IMR-90 (cell line): ENCODE measurements at regions not wholly inside any gene's neighbourhood (a gene's known extent, or its start where the extent isn't known, plus 50 kb on each side); places are given as distances from the start of the nearest gene placed in this dataset.

Experiments used
- ATAC-seq: fragments of 200-7000 bp; cut with Tn5 transposase; 2 replicates; pipeline ENCODE4 v1.9.1; 2020; ENCODE audit warnings: low read depth, mild to moderate bottlenecking, moderate library complexity
- BruUV-seq: library from RNA; stranded (reverse); fragments of 400-500 nt; replicated peaks from 2 replicates; lab custom pipeline; 2021; lab: Mats Ljungman, UMichigan
- CTCF ChIA-PET: fragments of 300-600 bp; formaldehyde crosslinking; extraction: SDS; loops from one replicate; lab custom pipeline; 2021; ENCODE audit warnings: antibody characterized with exemption; lab: Yijun Ruan, JAX
- POLR2A ChIA-PET: fragments of 300-600 bp; sonication (Branson Sonifier 250); formaldehyde crosslinking; loops from one replicate; lab custom pipeline; 2022; ENCODE audit warnings: antibody characterized with exemption; ENCODE audit not compliant: unreplicated experiment; lab: Charles Lee
- DNase-seq: peaks from one replicate; pipeline ENCODE4 v3.0.0; 2013
- H2AFZ ChIP-seq: replicated peaks from 2 replicates; pipeline ENCODE3; 2013; ENCODE audit warnings: low read length, mild to moderate bottlenecking; ENCODE audit not compliant: poor library complexity
- H2AK5ac ChIP-seq: 2 replicates; pipeline ENCODE4 v1.6.1; 2013; ENCODE audit warnings: low read depth, low read length, inconsistent platforms
- H2AK9ac ChIP-seq: replicated peaks from 2 replicates; pipeline ENCODE3; 2013; ENCODE audit warnings: mild to moderate bottlenecking, low read depth, low read length, moderate library complexity; ENCODE audit not compliant: poor library complexity
- H2BK120ac ChIP-seq: 2 replicates; pipeline ENCODE4 v1.6.1; 2013; ENCODE audit warnings: low read depth, low read length, inconsistent platforms
- H2BK15ac ChIP-seq: 3 replicates; pipeline ENCODE4 v1.6.1; 2013; ENCODE audit warnings: low read depth, low read length, inconsistent platforms
- H2BK20ac ChIP-seq: 2 replicates; pipeline ENCODE4 v1.6.1; 2013; ENCODE audit warnings: low read depth, mild to moderate bottlenecking, inconsistent platforms, low read length, moderate library complexity
- H2BK5ac ChIP-seq: 2 replicates; pipeline ENCODE4 v1.6.1; 2013; ENCODE audit warnings: mild to moderate bottlenecking, low read depth, low read length, inconsistent platforms; ENCODE audit not compliant: poor library complexity, severe bottlenecking
- H3K14ac ChIP-seq: replicated peaks from 2 replicates; pipeline ENCODE4 v1.6.1; 2013; ENCODE audit warnings: low read depth, low read length, inconsistent platforms
- H3K18ac ChIP-seq: 2 replicates; pipeline ENCODE4 v1.6.1; 2013; ENCODE audit warnings: low read depth, low read length, control low read depth
- H3K23ac ChIP-seq: 2 replicates; pipeline ENCODE4 v1.6.1; 2013; ENCODE audit warnings: low read depth, low read length, inconsistent platforms
- H3K27ac ChIP-seq: 2 replicates; pipeline ENCODE4 v1.5.1; 2013; ENCODE audit warnings: mild to moderate bottlenecking, control low read depth, low read length; ENCODE audit not compliant: insufficient read depth
- H3K27me3 ChIP-seq: 2 replicates; pipeline ENCODE4 v1.6.1; 2013; ENCODE audit warnings: low read length; ENCODE audit not compliant: control insufficient read depth, insufficient read depth
- H3K36me3 ChIP-seq: 2 replicates; pipeline ENCODE4 v1.6.1; 2013; ENCODE audit warnings: low read length, mixed read lengths; ENCODE audit not compliant: control insufficient read depth, insufficient read depth
- H3K4ac ChIP-seq: 2 replicates; pipeline ENCODE4 v1.6.1; 2013; ENCODE audit warnings: low read depth, low read length, inconsistent platforms
- H3K4me1 ChIP-seq: 2 replicates; pipeline ENCODE4 v1.6.1; 2013; ENCODE audit warnings: low read length, mixed read lengths; ENCODE audit not compliant: control insufficient read depth, insufficient read depth
- H3K4me2 ChIP-seq: 2 replicates; pipeline ENCODE4 v1.6.1; 2013; ENCODE audit warnings: low read depth, mild to moderate bottlenecking, control low read depth, low read length, moderate library complexity
- H3K4me3 ChIP-seq: 2 replicates; pipeline ENCODE4 v1.5.1; 2013; ENCODE audit warnings: low read depth, mild to moderate bottlenecking, control low read depth, low read length, moderate library complexity; ENCODE audit not compliant: insufficient read depth
- H3K56ac ChIP-seq: 2 replicates; pipeline ENCODE4 v1.6.1; 2013; ENCODE audit warnings: low read length, inconsistent platforms; ENCODE audit not compliant: insufficient read depth; ENCODE audit errors: extremely low read depth
- H3K79me1 ChIP-seq, 2 experiments: 2 replicates each; pipeline ENCODE4 v1.6.1; 2013; ENCODE audit warnings: low read length in 2 of 2, inconsistent platforms in 1 of 2, low read depth in 1 of 2
- H3K9ac ChIP-seq: 2 replicates; pipeline ENCODE4 v1.6.1; 2013; ENCODE audit warnings: low read depth, low read length, control low read depth
- H3K9me1 ChIP-seq: 2 replicates; pipeline ENCODE4 v1.6.1; 2013; ENCODE audit warnings: low read length, inconsistent platforms; ENCODE audit not compliant: insufficient read depth
- H3K9me3 ChIP-seq: 2 replicates; pipeline ENCODE4 v1.6.1; 2013; ENCODE audit warnings: low read length; ENCODE audit not compliant: control insufficient read depth, insufficient read depth
- H4K20me1 ChIP-seq: 2 replicates; pipeline ENCODE4 v1.6.1; 2013; ENCODE audit warnings: low read length, inconsistent platforms; ENCODE audit not compliant: insufficient read depth
- H4K5ac ChIP-seq: 2 replicates; pipeline ENCODE4 v1.6.1; 2013; ENCODE audit warnings: mild to moderate bottlenecking, low read depth, low read length, control low read depth
- H4K8ac ChIP-seq, 2 experiments: 2 replicates each; pipeline ENCODE4 v1.6.1; 2013; ENCODE audit warnings: low read depth in 2 of 2, low read length in 2 of 2, control low read depth in 1 of 2, inconsistent platforms in 1 of 2
- H4K91ac ChIP-seq: 2 replicates; pipeline ENCODE4 v1.6.1; 2013; ENCODE audit warnings: low read depth, low read length, inconsistent platforms; ENCODE audit not compliant: insufficient read depth
- BHLHE40 ChIP-seq: fragments of 150-350 bp; IDR thresholded peaks from 2 replicates; pipeline ENCODE4 v1.6.1; 2016; ENCODE audit warnings: mild to moderate bottlenecking, low read depth, low read length
- CEBPB ChIP-seq: IDR thresholded peaks from 2 replicates; pipeline ENCODE4 v1.6.1; 2012; ENCODE audit warnings: low read depth, low read length, improper control_type of control experiment
- CHD1 ChIP-seq: IDR thresholded peaks from 2 replicates; pipeline ENCODE4 v1.6.1; 2012; ENCODE audit warnings: low read depth, low read length, improper control_type of control experiment
- MAFK ChIP-seq: IDR thresholded peaks from 2 replicates; pipeline ENCODE4 v1.6.1; 2012; ENCODE audit warnings: low read depth, low read length, improper control_type of control experiment
- MAZ ChIP-seq: IDR thresholded peaks from 2 replicates; pipeline ENCODE4 v1.6.1; 2012; ENCODE audit warnings: low read depth, mild to moderate bottlenecking, low read length, improper control_type of control experiment, moderate library complexity, borderline replicate concordance
- RCOR1 ChIP-seq: IDR thresholded peaks from 2 replicates; pipeline ENCODE4 v1.6.1; 2012; ENCODE audit warnings: mild to moderate bottlenecking, low read length, improper control_type of control experiment; ENCODE audit not compliant: insufficient replicate concordance
- RFX5 ChIP-seq: IDR thresholded peaks from 2 replicates; pipeline ENCODE4 v1.8.0; 2012; ENCODE audit warnings: low read depth, mild to moderate bottlenecking, low read length, moderate library complexity
- WGBS, 2 experiments: methylation state at CpG; one replicate each; pipeline versions ENCODE4 v1.1.5 to v1.1.7; 2013; ENCODE audit warnings: missing lambda C conversion rate in 2 of 2; ENCODE audit not compliant: insufficient read length in 1 of 2; ENCODE audit errors: extremely low coverage in 2 of 2; 5-methylcytosine and 5-hydroxymethylcytosine counted together
- dilution Hi-C: fragments of 300-500 bp; cut with HindIII; formaldehyde crosslinking; loops from one replicate; pipeline ENCODE4 v1.14.3; 2018; ENCODE audit warnings: low sequenced_read_pairs; ENCODE audit not compliant: unreplicated experiment
- in situ Hi-C: fragments of 300-500 bp; cut with MboI; formaldehyde crosslinking; loops from 3 replicates; pipeline ENCODE4 v1.14.3; 2019; ENCODE audit warnings: low sequenced_read_pairs, inconsistent platforms, mixed read lengths
- intact Hi-C: fragments of 100-400 bp; cut with micrococcal nuclease; formaldehyde crosslinking; loops from 2 replicates; pipeline ENCODE4 v1.10.0; 2022
- TF ChIP-seq, protein P1 (sequence below): conservative IDR thresholded peaks from 2 replicates; pipeline ENCODE4 v1.5.1; 2012; ENCODE audit warnings: mild to moderate bottlenecking, low read depth, low read length, improper control_type of control experiment
- TF ChIP-seq, protein P2 (sequence below): fragments of 150-350 bp; IDR thresholded peaks from 2 replicates; pipeline ENCODE4 v1.6.1; 2016; ENCODE audit warnings: low read depth, mild to moderate bottlenecking, low read length, moderate library complexity, borderline replicate concordance
- TF ChIP-seq, protein P3 (sequence below): fragments of 150-350 bp; IDR thresholded peaks from 2 replicates; pipeline ENCODE4 v1.6.1; 2017; ENCODE audit warnings: mild to moderate bottlenecking, antibody characterized with exemption, low read length, low read depth

DNA sequence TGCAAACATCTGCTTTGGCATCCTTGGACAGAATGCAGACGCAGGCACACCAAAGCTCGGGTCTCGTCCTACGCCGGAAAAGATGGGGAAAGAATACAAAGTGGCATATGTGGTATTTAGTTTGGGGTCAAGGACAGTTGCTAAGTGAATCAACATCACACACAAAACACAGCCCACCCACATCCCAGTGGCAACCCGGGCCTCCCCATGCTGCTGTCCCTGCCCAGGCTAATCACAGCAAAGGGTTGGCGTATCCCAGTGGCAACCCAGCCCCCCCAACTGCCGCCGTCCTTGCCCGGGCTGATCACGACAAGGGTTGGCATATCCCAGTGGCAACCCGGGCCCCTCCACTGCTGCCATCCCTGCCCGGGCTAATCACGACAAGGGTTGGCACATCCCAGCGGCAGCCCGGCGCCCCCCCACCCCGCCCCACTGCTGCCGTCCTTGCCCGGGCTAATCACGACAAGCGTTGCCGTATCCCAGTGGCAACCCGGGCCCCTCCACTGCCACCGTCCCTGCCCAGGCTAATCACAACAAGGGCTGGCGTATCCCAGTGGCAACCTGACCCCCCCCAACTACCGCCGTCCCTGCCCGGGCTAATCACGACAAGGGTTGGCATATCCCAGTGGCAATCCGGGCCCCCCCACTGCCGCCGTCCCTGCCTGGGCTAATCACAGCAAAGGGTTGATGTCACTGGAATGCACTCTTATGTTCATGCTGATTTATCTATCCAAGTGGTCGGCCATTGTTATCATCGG, 167.8 kb upstream of the SOX1 start:
- H4K8ac ChIP-seq = no peak overlapping the region
- H4K91ac ChIP-seq = no peak overlapping the region
- no peak overlapping the region for H2BK20ac ChIP-seq
- no peaks in the 10 kb centered on the region for H3K9me1 ChIP-seq
- H3K27ac ChIP-seq = no peak overlapping the region
- no peaks in the 10 kb centered on the region for H3K4me1 ChIP-seq
- H2AK5ac ChIP-seq = no peak overlapping the region
- H3K9ac ChIP-seq = no peak overlapping the region
- H2BK5ac ChIP-seq = no peak overlapping the region
- dilution Hi-C loops = no loop called here
- no peaks in the 10 kb centered on the region for H3K79me1 ChIP-seq
- no peak overlapping the region for H3K4ac ChIP-seq
- H2AK9ac ChIP-seq = no peak overlapping the region
- BruUV-seq = no TSS peak
- ATAC-seq = no peak
- intact Hi-C loops = no loop called here
- H2AFZ ChIP-seq = no peak overlapping the region
- no peak overlapping the region for H3K14ac ChIP-seq
- no peak overlapping the region for H3K4me2 ChIP-seq
- H2BK15ac ChIP-seq = no peak overlapping the region
- H3K18ac ChIP-seq = no peak overlapping the region
- ChIA-PET CTCF (no interaction called here), POLR2A (no interaction called here)
- H3K27me3 ChIP-seq = no peaks in the 10 kb centered on the region
- no peaks in the 10 kb centered on the region for H4K20me1 ChIP-seq
- in situ Hi-C loops = no loop called here
- H3K4me3 ChIP-seq = no peak overlapping the region
- no peaks in the 10 kb centered on the region for H3K36me3 ChIP-seq
- 83% methylated on average over 6 of the region's 35 CpGs; no CpG with 5 or more reads in 1 of the 2 experiments for WGBS, 2 experiments
- DNase-seq = no peak
- no peak overlapping the region for H3K56ac ChIP-seq
- no peak overlapping the region for H4K5ac ChIP-seq
- H2BK120ac ChIP-seq = no peak overlapping the region
- H3K9me3 ChIP-seq = peaks cover 62% of the 10 kb centered on the region
- H3K23ac ChIP-seq = no peak overlapping the region
- TF ChIP-seq RFX5 (no peak), CHD1 (no peak), RCOR1 (no peak), MAZ (no peak), MAFK (no peak), BHLHE40 (no peak), CEBPB (no peak)
- TF ChIP-seq, protein P1, sequence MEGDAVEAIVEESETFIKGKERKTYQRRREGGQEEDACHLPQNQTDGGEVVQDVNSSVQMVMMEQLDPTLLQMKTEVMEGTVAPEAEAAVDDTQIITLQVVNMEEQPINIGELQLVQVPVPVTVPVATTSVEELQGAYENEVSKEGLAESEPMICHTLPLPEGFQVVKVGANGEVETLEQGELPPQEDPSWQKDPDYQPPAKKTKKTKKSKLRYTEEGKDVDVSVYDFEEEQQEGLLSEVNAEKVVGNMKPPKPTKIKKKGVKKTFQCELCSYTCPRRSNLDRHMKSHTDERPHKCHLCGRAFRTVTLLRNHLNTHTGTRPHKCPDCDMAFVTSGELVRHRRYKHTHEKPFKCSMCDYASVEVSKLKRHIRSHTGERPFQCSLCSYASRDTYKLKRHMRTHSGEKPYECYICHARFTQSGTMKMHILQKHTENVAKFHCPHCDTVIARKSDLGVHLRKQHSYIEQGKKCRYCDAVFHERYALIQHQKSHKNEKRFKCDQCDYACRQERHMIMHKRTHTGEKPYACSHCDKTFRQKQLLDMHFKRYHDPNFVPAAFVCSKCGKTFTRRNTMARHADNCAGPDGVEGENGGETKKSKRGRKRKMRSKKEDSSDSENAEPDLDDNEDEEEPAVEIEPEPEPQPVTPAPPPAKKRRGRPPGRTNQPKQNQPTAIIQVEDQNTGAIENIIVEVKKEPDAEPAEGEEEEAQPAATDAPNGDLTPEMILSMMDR = no peak
- TF ChIP-seq, protein P2, sequence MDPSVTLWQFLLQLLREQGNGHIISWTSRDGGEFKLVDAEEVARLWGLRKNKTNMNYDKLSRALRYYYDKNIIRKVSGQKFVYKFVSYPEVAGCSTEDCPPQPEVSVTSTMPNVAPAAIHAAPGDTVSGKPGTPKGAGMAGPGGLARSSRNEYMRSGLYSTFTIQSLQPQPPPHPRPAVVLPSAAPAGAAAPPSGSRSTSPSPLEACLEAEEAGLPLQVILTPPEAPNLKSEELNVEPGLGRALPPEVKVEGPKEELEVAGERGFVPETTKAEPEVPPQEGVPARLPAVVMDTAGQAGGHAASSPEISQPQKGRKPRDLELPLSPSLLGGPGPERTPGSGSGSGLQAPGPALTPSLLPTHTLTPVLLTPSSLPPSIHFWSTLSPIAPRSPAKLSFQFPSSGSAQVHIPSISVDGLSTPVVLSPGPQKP = no peak
- TF ChIP-seq, protein P3, sequence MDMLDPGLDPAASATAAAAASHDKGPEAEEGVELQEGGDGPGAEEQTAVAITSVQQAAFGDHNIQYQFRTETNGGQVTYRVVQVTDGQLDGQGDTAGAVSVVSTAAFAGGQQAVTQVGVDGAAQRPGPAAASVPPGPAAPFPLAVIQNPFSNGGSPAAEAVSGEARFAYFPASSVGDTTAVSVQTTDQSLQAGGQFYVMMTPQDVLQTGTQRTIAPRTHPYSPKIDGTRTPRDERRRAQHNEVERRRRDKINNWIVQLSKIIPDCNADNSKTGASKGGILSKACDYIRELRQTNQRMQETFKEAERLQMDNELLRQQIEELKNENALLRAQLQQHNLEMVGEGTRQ = no peak
